Endothelial cell (in vitro differentiated cells): ENCODE measurements at regions not wholly inside any gene's neighbourhood (a gene's known extent, or its start where the extent isn't known, plus 50 kb on each side); places are given as distances from the start of the nearest gene placed in this dataset.

Experiments
- DNase-seq: peaks from one replicate; pipeline ENCODE4 v3.0.0; 2021; ENCODE audit warnings: low spot score
- H3K27ac Mint-ChIP-seq: one replicate; pipeline ENCODE4 v1.8.0; 2021; ENCODE audit warnings: mixed read lengths, inconsistent platforms; ENCODE audit not compliant: unreplicated experiment
- H3K27me3 Mint-ChIP-seq: one replicate; pipeline ENCODE4 v1.8.0; 2021; ENCODE audit warnings: mild to moderate bottlenecking, moderate library complexity, mixed read lengths, inconsistent platforms; ENCODE audit not compliant: unreplicated experiment
- H3K36me3 Mint-ChIP-seq: one replicate; pipeline ENCODE4 v1.8.0; 2021; ENCODE audit warnings: mild to moderate bottlenecking, low read depth, mixed read lengths, inconsistent platforms; ENCODE audit not compliant: unreplicated experiment
- H3K4me1 Mint-ChIP-seq: one replicate; pipeline ENCODE4 v1.8.0; 2021; ENCODE audit warnings: mild to moderate bottlenecking, mixed read lengths, inconsistent platforms; ENCODE audit not compliant: unreplicated experiment
- H3K4me3 Mint-ChIP-seq: one replicate; pipeline ENCODE4 v1.8.0; 2021; ENCODE audit warnings: mild to moderate bottlenecking, mixed read lengths, inconsistent platforms; ENCODE audit not compliant: unreplicated experiment
- H3K9me3 Mint-ChIP-seq: one replicate; pipeline ENCODE4 v1.8.0; 2021; ENCODE audit warnings: mixed read lengths, inconsistent platforms; ENCODE audit not compliant: unreplicated experiment
- TF ChIP-seq, protein P1 (sequence below): fragments of 200-600 bp; sonication (generic); IDR thresholded peaks from one replicate; pipeline ENCODE4 v1.5.0; 2021; ENCODE audit warnings: antibody characterized with exemption; ENCODE audit not compliant: unreplicated experiment

GRCh38 chr22:27443306-27443705, 358.2 kb downstream of the MN1 start:
- H3K9me3 Mint-ChIP-seq, result no peaks in the 10 kb centered on the region
- H3K27ac Mint-ChIP-seq, result no peak overlapping the region
- H3K36me3 Mint-ChIP-seq, result no peaks in the 10 kb centered on the region
- no peak for DNase-seq
- H3K4me3 Mint-ChIP-seq, result no peak overlapping the region
- H3K4me1 Mint-ChIP-seq, result peaks cover 2% of the 10 kb centered on the region
- TF ChIP-seq, protein P1, sequence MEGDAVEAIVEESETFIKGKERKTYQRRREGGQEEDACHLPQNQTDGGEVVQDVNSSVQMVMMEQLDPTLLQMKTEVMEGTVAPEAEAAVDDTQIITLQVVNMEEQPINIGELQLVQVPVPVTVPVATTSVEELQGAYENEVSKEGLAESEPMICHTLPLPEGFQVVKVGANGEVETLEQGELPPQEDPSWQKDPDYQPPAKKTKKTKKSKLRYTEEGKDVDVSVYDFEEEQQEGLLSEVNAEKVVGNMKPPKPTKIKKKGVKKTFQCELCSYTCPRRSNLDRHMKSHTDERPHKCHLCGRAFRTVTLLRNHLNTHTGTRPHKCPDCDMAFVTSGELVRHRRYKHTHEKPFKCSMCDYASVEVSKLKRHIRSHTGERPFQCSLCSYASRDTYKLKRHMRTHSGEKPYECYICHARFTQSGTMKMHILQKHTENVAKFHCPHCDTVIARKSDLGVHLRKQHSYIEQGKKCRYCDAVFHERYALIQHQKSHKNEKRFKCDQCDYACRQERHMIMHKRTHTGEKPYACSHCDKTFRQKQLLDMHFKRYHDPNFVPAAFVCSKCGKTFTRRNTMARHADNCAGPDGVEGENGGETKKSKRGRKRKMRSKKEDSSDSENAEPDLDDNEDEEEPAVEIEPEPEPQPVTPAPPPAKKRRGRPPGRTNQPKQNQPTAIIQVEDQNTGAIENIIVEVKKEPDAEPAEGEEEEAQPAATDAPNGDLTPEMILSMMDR, result no peak
- peaks cover 6% of the 10 kb centered on the region for H3K27me3 Mint-ChIP-seq

GRCh38 chr22:27445881-27446280, 355.7 kb downstream of the MN1 start:
- TF ChIP-seq, protein P1, result no peak
- no peak overlapping the region for H3K4me3 Mint-ChIP-seq
- no peaks in the 10 kb centered on the region for H3K4me1 Mint-ChIP-seq
- H3K9me3 Mint-ChIP-seq, result no peaks in the 10 kb centered on the region
- peaks cover 1% of the 10 kb centered on the region for H3K27me3 Mint-ChIP-seq
- DNase-seq, result no peak
- no peak overlapping the region for H3K27ac Mint-ChIP-seq
- H3K36me3 Mint-ChIP-seq, result no peaks in the 10 kb centered on the region

GRCh38 chr22:27447289-27447688, 354.3 kb downstream of the MN1 start:
- no peaks in the 10 kb centered on the region for H3K36me3 Mint-ChIP-seq
- H3K27me3 Mint-ChIP-seq, result no peaks in the 10 kb centered on the region
- no peak overlapping the region for H3K4me3 Mint-ChIP-seq

GRCh38 chr22:27450448-27450847, 351.1 kb downstream of the MN1 start:
- Mint-ChIP-seq H3K4me3 (no peak overlapping the region), H3K9me3 (no peaks in the 10 kb centered on the region), H3K36me3 (no peaks in the 10 kb centered on the region), H3K4me1 (no peaks in the 10 kb centered on the region), H3K27ac (no peak overlapping the region), H3K27me3 (peaks cover 3% of the 10 kb centered on the region)
- no peak for DNase-seq
- TF ChIP-seq, protein P1, result no peak

More at GRCh38 chr22:27447289-27447688, 354.3 kb downstream of the MN1 start:
- Mint-ChIP-seq H3K9me3 (no peaks in the 10 kb centered on the region), H3K27ac (no peak overlapping the region), H3K4me1 (no peaks in the 10 kb centered on the region)
- TF ChIP-seq, protein P1, result no peak
- DNase-seq, result no peak

GRCh38 chr22:27452245-27452644, 349.3 kb downstream of the MN1 start:
- Mint-ChIP-seq H3K4me3 (no peak overlapping the region), H3K4me1 (no peaks in the 10 kb centered on the region), H3K27me3 (peaks cover 8% of the 10 kb centered on the region), H3K27ac (no peak overlapping the region), H3K9me3 (no peaks in the 10 kb centered on the region), H3K36me3 (no peaks in the 10 kb centered on the region)
- no peak for DNase-seq
- TF ChIP-seq, protein P1, result no peak
